SIG-M5 treated with dmso at 0.1 percent for 504 hours (cell line): ENCODE measurements at regions not wholly inside any gene's neighbourhood (a gene's known extent, or its start where the extent isn't known, plus 50 kb on each side); places are given as distances from the start of the nearest gene placed in this dataset.
"Not testable (repeated sequence)": the region's sequence is repeated elsewhere in the genome, so short reads cannot be mapped to it uniquely, and the experiment has no call there.

Experiments
- DNase-seq: peaks from one replicate; lab custom pipeline; 2025; ENCODE audit not compliant: unreplicated experiment; lab: John Stamatoyannopoulos, UW

- DNase-seq, result no peak
Observed at GRCh38 chr15:57875347-57875746, 168.8 kb downstream of the POLR2M start.

- DNase-seq, result no peak
Observed at GRCh38 chr15:57878573-57878972, 172.1 kb downstream of the POLR2M start.

DNA sequence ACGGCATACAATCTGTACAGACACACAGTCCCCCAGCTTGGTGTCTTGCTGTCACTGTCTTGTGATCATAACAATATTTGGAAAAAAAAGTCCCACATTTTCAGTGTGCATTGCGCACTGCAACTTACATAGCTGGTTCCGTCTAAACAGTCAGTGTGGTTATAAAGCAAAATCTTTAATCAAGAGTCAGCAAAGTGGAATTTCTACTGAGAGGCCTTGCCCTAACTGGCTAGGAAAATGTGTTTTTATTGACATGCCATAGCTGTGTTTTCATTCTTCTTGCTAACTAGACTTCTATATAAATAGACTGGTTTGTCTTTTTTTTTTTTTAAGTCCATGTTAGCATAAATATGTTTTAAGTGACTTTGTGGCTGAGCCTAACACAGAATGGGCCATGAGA, 174.8 kb downstream of the POLR2M start:
- DNase-seq, result no peak

DNA sequence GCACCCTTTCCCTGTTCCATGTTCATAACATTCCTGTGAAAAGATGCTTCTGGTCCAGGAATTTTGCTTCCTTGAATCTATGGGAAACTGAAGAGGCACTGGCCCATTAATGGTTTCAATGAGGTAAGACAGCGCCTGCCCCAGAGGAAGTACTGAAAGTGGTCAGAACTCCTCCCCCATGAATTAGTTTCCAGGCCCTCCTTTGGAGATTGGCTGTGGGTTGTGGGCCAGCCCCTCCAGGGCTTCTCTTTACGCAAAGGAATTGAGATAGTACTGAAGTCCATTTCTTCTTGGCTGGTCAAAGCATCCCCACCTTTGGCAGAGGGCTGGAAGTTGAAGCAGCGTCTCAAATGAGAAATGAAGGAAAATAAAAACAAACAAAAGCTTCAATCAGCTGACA, 175.5 kb downstream of the POLR2M start:
- DNase-seq, result no peak

- no peak for DNase-seq
Observed at GRCh38 chr15:57883701-57884100, 177.2 kb downstream of the POLR2M start.

- no peak for DNase-seq
Observed at GRCh38 chr15:57884936-57885335, 178.4 kb downstream of the POLR2M start.

DNA sequence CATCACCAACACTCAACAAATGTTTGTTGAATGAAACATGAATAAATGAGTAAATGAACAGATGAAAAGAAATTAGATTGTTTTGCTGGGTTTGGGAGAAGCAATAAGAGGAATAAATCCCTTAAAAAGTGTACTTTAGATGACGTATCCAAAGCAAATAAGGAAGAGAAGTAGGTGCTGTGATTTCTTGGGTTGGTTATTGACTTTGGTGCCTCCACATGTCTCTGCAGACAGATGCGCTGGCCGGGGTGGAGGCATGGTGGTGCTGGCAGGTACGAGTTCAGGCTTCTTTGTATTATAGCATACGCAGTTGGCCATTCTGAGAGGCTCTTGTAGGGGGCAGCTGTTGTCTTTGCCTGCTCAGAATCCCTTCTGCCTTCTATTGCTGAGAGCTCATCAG, 178.9 kb downstream of the POLR2M start:
- no peak for DNase-seq

- no peak for DNase-seq
Observed at GRCh38 chr15:57887825-57888224, 177.7 kb downstream of the ALDH1A2 start.

DNA sequence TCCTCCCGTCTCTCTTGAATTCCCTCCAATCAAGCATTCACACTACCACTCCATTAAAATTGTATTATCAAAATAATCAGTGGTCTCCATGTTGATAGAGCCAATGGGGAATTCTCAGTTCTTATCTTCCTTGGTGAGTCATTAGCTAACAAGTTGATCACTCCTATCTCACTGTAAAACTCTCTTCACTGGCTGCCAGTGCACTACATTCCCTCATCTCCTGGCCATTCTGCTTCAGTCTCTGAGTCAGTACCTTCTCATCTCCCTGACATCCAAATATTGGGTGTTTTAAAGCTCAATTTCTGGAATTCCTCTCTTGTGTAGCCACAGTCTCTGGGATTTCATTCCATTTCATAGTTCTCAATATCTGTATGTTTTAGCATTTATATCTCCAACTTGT, 175.2 kb downstream of the ALDH1A2 start:
- no peak for DNase-seq

GRCh38 chr15:57890878-57891277, 174.6 kb downstream of the ALDH1A2 start:
- DNase-seq, result no peak

- no peak for DNase-seq
Observed at GRCh38 chr15:57892181-57892580, 173.3 kb downstream of the ALDH1A2 start.

GRCh38 chr15:57893040-57893439, 172.5 kb downstream of the ALDH1A2 start:
- no peak for DNase-seq

GRCh38 chr15:57895291-57895690, 170.2 kb downstream of the ALDH1A2 start:
- no peak for DNase-seq

- no peak for DNase-seq
Observed at GRCh38 chr15:57896114-57896513, 169.4 kb downstream of the ALDH1A2 start.

GRCh38 chr15:57896899-57897298, 168.6 kb downstream of the ALDH1A2 start:
- DNase-seq, result not testable (repeated sequence)

DNA sequence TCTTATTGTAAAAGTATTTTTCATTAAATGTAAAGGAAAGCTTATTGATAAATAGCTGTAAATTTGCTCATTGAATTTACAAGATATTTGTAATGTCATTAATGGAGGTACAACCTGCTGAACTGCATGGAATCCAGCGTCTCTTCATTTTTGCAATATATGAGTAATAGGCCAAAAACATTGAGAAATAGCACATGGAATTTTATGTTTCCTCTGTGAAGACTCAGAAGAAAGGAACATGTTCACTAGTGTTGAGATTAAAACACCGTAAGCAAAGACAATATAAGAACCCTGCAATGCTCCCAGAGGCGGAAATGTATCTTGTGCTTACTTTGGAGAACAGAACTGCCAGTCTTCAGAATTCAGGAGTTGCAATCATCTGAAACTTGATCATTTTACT, 167.6 kb downstream of the ALDH1A2 start:
- DNase-seq, result no peak

DNA sequence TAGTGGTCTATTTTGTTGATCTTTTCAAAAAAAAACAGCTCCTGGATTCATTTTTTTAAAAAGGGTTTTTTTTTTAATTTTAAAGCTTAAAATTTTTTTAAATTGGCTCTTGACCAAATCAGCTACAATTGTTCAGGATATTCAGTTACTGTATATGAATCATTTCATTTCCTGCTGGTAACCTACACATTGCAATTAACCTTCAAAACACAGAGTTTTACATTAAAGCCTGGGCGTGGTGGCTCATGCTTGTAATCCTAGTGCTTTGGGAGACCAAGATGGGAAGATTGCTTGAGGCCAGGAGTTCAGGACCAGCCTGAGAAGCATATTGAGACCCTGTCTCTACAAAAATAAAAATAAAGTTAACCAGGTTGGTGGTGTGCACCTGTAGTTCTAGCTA, 163.4 kb downstream of the ALDH1A2 start:
- no peak for DNase-seq
